ENCODE measurements at regions not wholly inside any gene's neighbourhood (a gene's known extent, or its start where the extent isn't known, plus 50 kb on each side); places are given as distances from the start of the nearest gene placed in this dataset.

DNA sequence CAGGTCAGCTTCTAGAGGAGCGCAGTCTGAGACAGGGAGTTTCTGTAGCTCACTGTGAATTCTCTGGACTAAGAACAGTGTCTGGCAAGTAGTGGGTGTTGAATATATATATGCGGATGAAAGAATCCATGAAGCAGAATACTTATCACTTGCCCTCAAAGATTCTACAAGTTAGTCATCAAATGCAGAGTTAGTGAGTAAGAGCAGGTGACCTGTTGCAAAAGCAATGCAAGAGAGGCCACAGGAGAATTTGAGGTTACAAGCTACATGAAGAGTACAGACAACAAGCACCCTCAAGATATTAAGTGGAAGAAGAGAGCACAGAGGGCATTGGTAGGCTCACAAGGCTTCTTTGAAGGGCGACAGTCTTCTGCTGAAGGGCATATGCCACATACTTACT is 103.4 kb upstream of the BTBD3 start:
- TF ChIP-seq, protein P1, sequence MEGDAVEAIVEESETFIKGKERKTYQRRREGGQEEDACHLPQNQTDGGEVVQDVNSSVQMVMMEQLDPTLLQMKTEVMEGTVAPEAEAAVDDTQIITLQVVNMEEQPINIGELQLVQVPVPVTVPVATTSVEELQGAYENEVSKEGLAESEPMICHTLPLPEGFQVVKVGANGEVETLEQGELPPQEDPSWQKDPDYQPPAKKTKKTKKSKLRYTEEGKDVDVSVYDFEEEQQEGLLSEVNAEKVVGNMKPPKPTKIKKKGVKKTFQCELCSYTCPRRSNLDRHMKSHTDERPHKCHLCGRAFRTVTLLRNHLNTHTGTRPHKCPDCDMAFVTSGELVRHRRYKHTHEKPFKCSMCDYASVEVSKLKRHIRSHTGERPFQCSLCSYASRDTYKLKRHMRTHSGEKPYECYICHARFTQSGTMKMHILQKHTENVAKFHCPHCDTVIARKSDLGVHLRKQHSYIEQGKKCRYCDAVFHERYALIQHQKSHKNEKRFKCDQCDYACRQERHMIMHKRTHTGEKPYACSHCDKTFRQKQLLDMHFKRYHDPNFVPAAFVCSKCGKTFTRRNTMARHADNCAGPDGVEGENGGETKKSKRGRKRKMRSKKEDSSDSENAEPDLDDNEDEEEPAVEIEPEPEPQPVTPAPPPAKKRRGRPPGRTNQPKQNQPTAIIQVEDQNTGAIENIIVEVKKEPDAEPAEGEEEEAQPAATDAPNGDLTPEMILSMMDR (IDR thresholded peaks at IDR 0.05) = no peak
- TF ChIP-seq POLR2A (IDR thresholded peaks at IDR 0.05) = no peak

Data from lower leg skin (tissue), 3 donors.